HG03196 (cell line): ENCODE measurements at regions not wholly inside any gene's neighbourhood (a gene's known extent, or its start where the extent isn't known, plus 50 kb on each side); places are given as distances from the start of the nearest gene placed in this dataset.
"Not testable (repeated sequence)": the region's sequence is repeated elsewhere in the genome, so short reads cannot be mapped to it uniquely, and the experiment has no call there.

Experiments used
- ATAC-seq: cut with Tn5 transposase; IDR thresholded peaks from one replicate; pipeline ENCODE4 v1.9.1; 2021; ENCODE audit not compliant: unreplicated experiment

- no peak for ATAC-seq
Observed at GRCh38 chr9:40909821-40910220, 218.7 kb downstream of the FOXD4L6 start.

- not testable (repeated sequence) for ATAC-seq
Observed at GRCh38 chr9:40909111-40909510, 219.4 kb downstream of the FOXD4L6 start.

GRCh38 chr9:40907657-40908624 lies 220.5 kb downstream of the FOXD4L6 start:
- no peak for ATAC-seq

GRCh38 chr9:40906879-40907278 lies 221.6 kb downstream of the FOXD4L6 start:
- not testable (repeated sequence) for ATAC-seq

- ATAC-seq = not testable (repeated sequence)
Observed at GRCh38 chr9:40892315-40892714, 236.2 kb downstream of the FOXD4L6 start.

GRCh38 chr9:40885858-40886257 lies 242.6 kb downstream of the FOXD4L6 start:
- not testable (repeated sequence) for ATAC-seq

GRCh38 chr9:40884902-40885490 lies 243.5 kb downstream of the FOXD4L6 start:
- ATAC-seq = not testable (repeated sequence)

- ATAC-seq = no peak
Observed at GRCh38 chr9:40884072-40884901, 244.2 kb downstream of the FOXD4L6 start.

GRCh38 chr9:40883423-40884071 lies 244.9 kb downstream of the FOXD4L6 start:
- not testable (repeated sequence) for ATAC-seq

- not testable (repeated sequence) for ATAC-seq
Observed at GRCh38 chr9:40873753-40874295, 254.7 kb downstream of the FOXD4L6 start.

- ATAC-seq = not testable (repeated sequence)
Observed at GRCh38 chr9:40868437-40868836, 260.0 kb downstream of the FOXD4L6 start.
